Activated CD8-positive, alpha-beta T cell treated with anti-CD3 and anti-CD28 coated beads, Interleukin-2, amount 10 ng/mL, durations not matched to agents 7 days and 5 days (primary cell): ENCODE measurements at regions not wholly inside any gene's neighbourhood (a gene's known extent, or its start where the extent isn't known, plus 50 kb on each side); places are given as distances from the start of the nearest gene placed in this dataset.

Experiments used
- ATAC-seq: fragments of 150-1000 bp; cut with Tn5 transposase; one replicate; pipeline ENCODE4 v1.10.0; 2021; ENCODE audit warnings: moderate library complexity
- CTCF ChIA-PET: fragments of 350-600 bp; sonication (Branson Sonifier 250); formaldehyde crosslinking; loops from one replicate; lab custom pipeline; 2021; ENCODE audit warnings: antibody characterized with exemption; lab: Charles Lee
- POLR2A ChIA-PET: fragments of 350-600 bp; sonication (Branson Sonifier 250); formaldehyde crosslinking; loops from one replicate; lab custom pipeline; 2021; ENCODE audit warnings: antibody characterized with exemption; lab: Charles Lee
- DNase-seq: peaks from one replicate; pipeline ENCODE4 v3.0.0-alpha.2; 2020
- H3K27ac Mint-ChIP-seq: one replicate; pipeline ENCODE4 v1.8.0; 2021; ENCODE audit warnings: mild to moderate bottlenecking, mixed read lengths
- H3K27me3 Mint-ChIP-seq: one replicate; pipeline ENCODE4 v1.8.0; 2021; ENCODE audit warnings: low read depth, mixed read lengths
- H3K36me3 Mint-ChIP-seq: one replicate; pipeline ENCODE4 v1.8.0; 2021; ENCODE audit warnings: low read depth, mixed read lengths
- H3K4me1 Mint-ChIP-seq: one replicate; pipeline ENCODE4 v1.8.0; 2021; ENCODE audit warnings: low read depth, mixed read lengths
- H3K4me3 Mint-ChIP-seq: one replicate; pipeline ENCODE4 v1.8.0; 2021; ENCODE audit warnings: mild to moderate bottlenecking, mixed read lengths
- H3K9me3 Mint-ChIP-seq: one replicate; pipeline ENCODE4 v1.8.0; 2022; ENCODE audit warnings: mixed read lengths; ENCODE audit not compliant: insufficient read depth

DNA sequence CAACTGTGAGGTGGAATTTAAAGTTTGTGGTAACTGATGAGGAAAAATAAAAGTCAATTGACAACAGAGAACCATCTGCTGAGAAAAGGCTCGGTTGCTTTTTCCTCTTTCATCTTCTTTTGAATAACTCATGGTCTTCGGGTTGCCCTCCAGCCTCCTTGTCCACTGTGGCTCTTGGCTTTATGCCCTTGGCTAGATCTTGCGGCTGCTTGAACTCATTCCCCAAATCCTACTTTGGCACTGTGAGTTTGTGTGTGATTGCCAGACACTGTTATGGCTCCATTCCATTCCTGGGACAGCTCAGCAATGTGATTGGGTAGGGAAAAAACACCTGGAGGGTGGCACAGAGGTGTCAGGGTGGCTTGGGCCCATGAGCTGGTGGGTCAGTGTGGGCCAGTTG lies 387.4 kb downstream of the DLEU7 start:
- no peak for DNase-seq
- no peak for ATAC-seq
- Mint-ChIP-seq H3K27ac (no peak overlapping the region), H3K27me3 (no peaks in the 10 kb centered on the region), H3K9me3 (no peaks in the 10 kb centered on the region), H3K4me3 (no peak overlapping the region), H3K36me3 (no peaks in the 10 kb centered on the region), H3K4me1 (peaks cover 5% of the 10 kb centered on the region)
- POLR2A ChIA-PET, result no interaction called here
- CTCF ChIA-PET, result no interaction called here

GRCh38 chr13:50457415-50458393 lies 385.8 kb downstream of the DLEU7 start:
- ChIA-PET POLR2A (no interaction called here), CTCF (no interaction called here)
- Mint-ChIP-seq H3K36me3 (no peaks in the 10 kb centered on the region), H3K4me3 (no peak overlapping the region), H3K27me3 (no peaks in the 10 kb centered on the region), H3K9me3 (no peaks in the 10 kb centered on the region), H3K4me1 (peaks cover 5% of the 10 kb centered on the region), H3K27ac (no peak overlapping the region)
- DNase-seq (no peak), ATAC-seq (no peak)

DNA sequence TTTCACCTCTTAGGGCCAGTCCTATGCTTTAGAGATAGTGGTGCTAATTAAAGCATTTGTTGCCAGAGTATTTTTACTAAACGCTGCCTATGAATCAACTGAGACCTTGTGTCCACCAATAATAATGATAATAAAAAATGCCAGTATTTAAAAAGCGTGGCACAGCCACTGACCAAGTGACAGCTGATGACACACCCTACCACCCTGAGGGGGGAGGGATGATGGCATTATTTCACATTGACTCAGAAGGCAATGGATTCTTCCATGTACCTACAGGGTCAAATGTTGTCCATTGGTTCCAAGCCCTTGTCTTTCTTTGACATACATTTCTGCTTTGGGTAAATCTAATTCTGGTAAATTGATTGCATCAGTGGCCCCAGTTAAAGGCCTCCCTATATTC lies 384.4 kb downstream of the DLEU7 start:
- Mint-ChIP-seq H3K36me3 (no peaks in the 10 kb centered on the region), H3K27ac (no peak overlapping the region), H3K4me1 (peaks cover 5% of the 10 kb centered on the region), H3K4me3 (no peak overlapping the region), H3K27me3 (no peaks in the 10 kb centered on the region), H3K9me3 (no peaks in the 10 kb centered on the region)
- no peak for ATAC-seq
- no peak for DNase-seq
- ChIA-PET CTCF (no interaction called here), POLR2A (no interaction called here)

DNA sequence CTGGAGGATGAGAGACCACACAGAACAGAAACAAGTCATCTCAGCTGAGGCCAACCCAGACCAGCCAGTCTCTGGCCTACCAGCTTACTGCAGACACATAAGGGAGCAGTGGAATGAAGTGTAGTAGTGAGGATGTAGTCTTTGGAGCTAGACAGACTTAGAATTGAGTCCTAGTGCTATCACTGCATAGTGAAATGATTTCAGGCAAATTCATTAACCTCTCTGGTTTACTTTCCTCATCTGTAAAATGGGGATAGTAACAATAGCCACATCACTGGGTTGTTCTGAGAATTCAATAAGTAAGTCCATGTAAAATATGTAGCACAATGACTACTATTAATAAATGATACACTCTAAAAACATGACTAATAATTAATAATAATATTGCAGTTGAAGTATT lies 383.8 kb downstream of the DLEU7 start:
- H3K27me3 Mint-ChIP-seq, result no peaks in the 10 kb centered on the region
- ChIA-PET POLR2A (no interaction called here), CTCF (no interaction called here)
- no peaks in the 10 kb centered on the region for H3K36me3 Mint-ChIP-seq
- no peak overlapping the region for H3K27ac Mint-ChIP-seq
- ATAC-seq (no peak), DNase-seq (no peak)
- no peaks in the 10 kb centered on the region for H3K9me3 Mint-ChIP-seq
- no peak overlapping the region for H3K4me3 Mint-ChIP-seq
- peaks cover 5% of the 10 kb centered on the region for H3K4me1 Mint-ChIP-seq

GRCh38 chr13:50460358-50460757 lies 383.1 kb downstream of the DLEU7 start:
- H3K27me3 Mint-ChIP-seq, result peaks cover 2% of the 10 kb centered on the region
- ATAC-seq (no peak), DNase-seq (no peak)
- H3K4me1 Mint-ChIP-seq, result peaks cover 5% of the 10 kb centered on the region
- ChIA-PET CTCF (no interaction called here), POLR2A (no interaction called here)
- no peaks in the 10 kb centered on the region for H3K9me3 Mint-ChIP-seq
- H3K4me3 Mint-ChIP-seq, result no peak overlapping the region
- H3K36me3 Mint-ChIP-seq, result no peaks in the 10 kb centered on the region
- H3K27ac Mint-ChIP-seq, result no peak overlapping the region

GRCh38 chr13:50461189-50461588 lies 382.3 kb downstream of the DLEU7 start:
- CTCF ChIA-PET, result interaction anchor here (0.7 kb wide), 1 partner anchor 251 kb away, joined by 3 read pairs; no protein-coding TSS in a partner anchor

DNA sequence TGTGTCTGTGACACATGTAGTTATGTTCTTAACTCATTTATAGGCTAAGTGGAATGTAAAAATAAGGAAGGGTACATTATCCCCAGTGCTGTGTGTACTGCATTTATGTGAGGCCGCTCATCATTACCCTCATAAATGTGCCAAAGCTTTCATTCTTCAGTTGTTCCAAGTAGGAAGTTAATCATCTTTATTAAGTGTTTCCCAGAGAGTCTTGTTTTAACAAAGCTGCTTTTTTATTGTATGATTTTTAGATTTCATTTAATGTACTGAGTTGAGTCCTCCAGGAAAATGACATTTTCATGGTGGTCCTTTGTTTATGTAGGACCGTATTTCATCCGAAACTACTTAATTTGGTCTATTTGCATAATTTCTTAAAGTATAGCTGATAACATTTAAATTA lies 379.8 kb downstream of the DLEU7 start:
- ATAC-seq (no peak), DNase-seq (no peak)
- Mint-ChIP-seq H3K36me3 (no peaks in the 10 kb centered on the region), H3K27ac (no peak overlapping the region), H3K27me3 (peaks cover 4% of the 10 kb centered on the region), H3K4me1 (peaks cover 5% of the 10 kb centered on the region), H3K9me3 (no peaks in the 10 kb centered on the region), H3K4me3 (no peak overlapping the region)
- ChIA-PET POLR2A (no interaction called here), CTCF (no interaction called here)

More at GRCh38 chr13:50461189-50461588, 382.3 kb downstream of the DLEU7 start:
- Mint-ChIP-seq H3K27me3 (peaks cover 2% of the 10 kb centered on the region), H3K27ac (no peak overlapping the region), H3K36me3 (no peaks in the 10 kb centered on the region), H3K4me3 (no peak overlapping the region), H3K4me1 (peaks cover 5% of the 10 kb centered on the region), H3K9me3 (no peaks in the 10 kb centered on the region)
- ATAC-seq, result no peak
- DNase-seq, result no peak
- POLR2A ChIA-PET, result no interaction called here

DNA sequence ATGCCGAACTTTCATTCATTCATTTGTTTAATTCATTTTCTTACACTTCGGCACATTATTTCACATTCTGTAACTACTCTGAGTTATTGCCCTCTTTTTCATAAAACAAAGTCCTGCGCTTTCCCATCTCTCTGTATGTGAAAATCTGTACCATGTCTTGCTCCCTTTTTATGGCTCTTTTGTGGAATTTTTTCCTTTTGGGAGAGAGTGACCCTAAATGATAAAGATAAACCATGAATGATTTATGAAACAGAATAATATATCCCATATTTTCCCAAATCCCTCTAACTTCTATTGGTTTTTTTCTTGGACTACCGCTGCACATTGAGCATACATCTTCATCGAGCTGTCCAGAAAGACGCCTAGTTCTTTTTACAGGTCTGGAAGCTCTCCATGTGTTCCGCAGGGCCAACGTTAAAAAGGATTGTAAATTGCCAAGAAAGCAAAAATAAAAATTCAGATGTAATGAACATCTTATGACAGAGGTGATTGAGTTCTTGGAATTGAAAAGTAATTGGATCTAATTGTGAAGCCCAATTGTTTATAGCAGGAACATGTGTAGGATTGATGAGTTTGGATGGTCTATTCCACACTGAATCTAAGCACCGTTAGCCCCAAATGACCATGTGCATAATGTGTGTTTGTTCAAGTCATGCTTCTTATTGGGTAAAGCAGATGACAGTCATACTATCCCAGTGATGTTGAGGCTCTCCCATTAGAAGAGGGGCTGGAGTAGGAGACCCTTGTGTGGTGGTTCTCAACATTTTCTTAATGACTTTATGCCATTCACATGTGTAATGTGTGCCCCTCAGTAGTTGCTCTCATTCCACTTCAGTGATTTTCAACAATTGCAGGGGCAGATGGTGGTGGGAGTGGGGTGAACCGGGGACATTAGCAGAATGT lies 378.9 kb downstream of the DLEU7 start:
- H3K4me1 Mint-ChIP-seq, result peaks cover 2% of the 10 kb centered on the region
- no peaks in the 10 kb centered on the region for H3K9me3 Mint-ChIP-seq
- POLR2A ChIA-PET, result no interaction called here
- CTCF ChIA-PET, result no interaction called here
- no peak overlapping the region for H3K4me3 Mint-ChIP-seq
- H3K27ac Mint-ChIP-seq, result no peak overlapping the region
- peaks cover 9% of the 10 kb centered on the region for H3K27me3 Mint-ChIP-seq
- H3K36me3 Mint-ChIP-seq, result no peaks in the 10 kb centered on the region
- DNase-seq (no peak), ATAC-seq (no peak)

DNA sequence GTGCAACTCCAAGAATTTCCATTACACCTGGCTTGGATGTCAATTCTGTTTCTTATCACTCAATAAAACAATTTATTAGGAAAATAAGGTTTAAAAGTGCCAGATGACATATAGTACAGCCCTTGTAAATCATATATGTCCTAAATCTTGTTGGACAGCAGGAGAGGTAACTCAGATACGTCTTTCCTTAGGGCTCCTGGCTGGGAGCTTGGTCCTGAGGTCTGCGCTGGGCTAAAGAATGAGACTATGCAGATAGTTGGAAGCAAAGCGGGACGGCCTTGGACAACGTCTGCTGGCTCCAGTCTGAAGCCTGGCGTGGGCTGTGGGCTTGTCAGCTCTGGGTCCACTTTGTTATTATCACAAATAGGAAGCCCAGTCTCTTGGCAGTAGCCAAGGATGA lies 377.0 kb downstream of the DLEU7 start:
- H3K4me1 Mint-ChIP-seq, result no peaks in the 10 kb centered on the region
- no peak overlapping the region for H3K27ac Mint-ChIP-seq
- no peaks in the 10 kb centered on the region for H3K9me3 Mint-ChIP-seq
- CTCF ChIA-PET, result no interaction called here
- DNase-seq (no peak), ATAC-seq (no peak)
- no peak overlapping the region for H3K4me3 Mint-ChIP-seq
- H3K27me3 Mint-ChIP-seq, result peaks cover 9% of the 10 kb centered on the region
- POLR2A ChIA-PET, result no interaction called here
- no peaks in the 10 kb centered on the region for H3K36me3 Mint-ChIP-seq

- Mint-ChIP-seq H3K9me3 (no peaks in the 10 kb centered on the region), H3K4me1 (no peaks in the 10 kb centered on the region), H3K27ac (no peak overlapping the region), H3K27me3 (peaks cover 9% of the 10 kb centered on the region), H3K4me3 (no peak overlapping the region), H3K36me3 (no peaks in the 10 kb centered on the region)
- DNase-seq, result no peak
- no peak for ATAC-seq
- POLR2A ChIA-PET, result no interaction called here
- CTCF ChIA-PET, result no interaction called here
Observed at GRCh38 chr13:50467156-50468110, 376.1 kb downstream of the DLEU7 start.

DNA sequence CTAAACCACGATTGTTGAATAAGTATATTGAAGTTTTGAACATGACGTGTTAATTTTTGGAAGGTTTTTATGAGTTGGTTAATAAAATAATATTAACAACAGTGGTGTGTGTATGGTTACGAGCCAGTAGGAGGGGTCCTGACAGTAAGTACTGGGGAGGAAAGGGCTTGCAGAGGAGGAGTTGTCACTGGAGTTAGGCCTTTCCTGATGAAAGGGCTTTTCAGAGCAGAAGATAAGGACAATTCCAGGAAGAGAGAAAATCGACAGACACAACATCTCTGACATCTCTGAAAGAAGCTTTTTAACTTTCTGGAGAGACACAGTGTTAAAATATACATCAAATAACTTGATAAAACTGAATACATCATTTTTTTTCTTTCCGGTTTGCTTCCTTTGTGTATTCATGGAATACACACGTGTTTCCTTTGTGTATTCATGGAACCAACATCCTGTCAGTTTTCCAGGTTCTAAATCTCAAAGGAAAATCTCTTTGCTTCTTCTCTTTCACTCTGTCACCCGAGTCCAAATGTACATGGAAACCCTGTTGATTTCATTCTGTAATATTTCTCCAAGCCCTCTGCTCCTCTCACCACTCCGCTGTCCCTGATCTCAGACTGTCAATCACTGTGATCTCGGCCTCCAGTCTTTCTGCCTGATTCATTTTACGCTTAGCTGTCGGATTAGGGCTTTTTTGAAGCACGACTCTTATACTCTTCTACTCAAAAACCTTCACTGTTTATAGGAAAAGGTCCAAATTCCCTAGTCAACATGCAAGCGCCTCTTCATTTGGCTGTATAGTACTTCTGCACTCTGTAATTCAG lies 374.4 kb downstream of the DLEU7 start:
- no peaks in the 10 kb centered on the region for H3K9me3 Mint-ChIP-seq
- ATAC-seq, result no peak
- no peaks in the 10 kb centered on the region for H3K4me1 Mint-ChIP-seq
- DNase-seq, result no peak
- no peak overlapping the region for H3K4me3 Mint-ChIP-seq
- ChIA-PET POLR2A (no interaction called here), CTCF (no interaction called here)
- peaks cover 9% of the 10 kb centered on the region for H3K27me3 Mint-ChIP-seq
- H3K27ac Mint-ChIP-seq, result no peak overlapping the region
- no peaks in the 10 kb centered on the region for H3K36me3 Mint-ChIP-seq
